Spleen (tissue), 7 donors: ENCODE measurements at regions not wholly inside any gene's neighbourhood (a gene's known extent, or its start where the extent isn't known, plus 50 kb on each side); places are given as distances from the start of the nearest gene placed in this dataset.

Source experiments
- CTCF ChIP-seq, 11 experiments: fragments of 200-600 bp in 7 of 11; fragments of 450-650 bp in 4 of 11; sonication (generic) in 4 of 11; IDR thresholded peaks in 8 of 11; conservative IDR thresholded peaks in 3 of 11; 1 replicate in 7 of 11; 2 replicates in 4 of 11; pipeline versions ENCODE4 v1.4.0 to v1.8.0; 2016 to 2021; ENCODE audit warnings: antibody characterized with exemption in 11 of 11, inconsistent platforms in 4 of 11, mild to moderate bottlenecking in 1 of 11
- POLR2A ChIP-seq, 3 donors: fragments of 450-650 bp; IDR thresholded peaks; one replicate each; pipeline ENCODE4 v1.5.1; 2017; ENCODE audit warnings: antibody characterized with exemption in 3 of 3, mild to moderate bottlenecking in 1 of 3
- POLR2AphosphoS5 ChIP-seq, 3 donors: sonication (generic); formaldehyde crosslinking; IDR thresholded peaks; one replicate each; pipeline ENCODE4 v1.5.1; 2017; ENCODE audit warnings: antibody characterized with exemption in 3 of 3
- donor health status: DM: no; HTN: no; CAD: no; lungs with moderate emphysema.
- donor health status: DM: no; HTN: no; CAD: no.
- donor health status: DM: no; HTN: no; CAD: no.

DNA sequence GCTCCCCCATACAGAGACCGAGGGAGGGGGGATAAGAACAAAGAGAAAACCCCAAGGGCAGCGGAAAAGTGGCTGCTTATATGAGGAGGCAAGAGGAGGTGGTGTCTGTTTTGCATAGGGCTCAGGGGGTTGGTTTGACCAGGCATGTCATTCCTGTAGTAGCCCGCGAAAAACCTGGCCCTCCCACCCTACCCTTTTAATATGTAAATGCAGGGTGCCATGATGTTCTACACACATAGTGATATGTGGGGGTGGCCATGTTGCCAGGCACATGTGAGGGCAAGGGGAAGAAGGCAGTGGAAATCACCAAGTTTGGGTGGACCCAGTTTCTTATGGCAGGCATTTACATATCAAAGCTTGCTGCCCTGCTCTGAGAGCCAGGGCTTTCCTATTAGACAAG is 203.5 kb upstream of the UBL3 start:
- TF ChIP-seq CTCF (IDR thresholded peaks at IDR 0.05 in 8 of 11, conservative IDR thresholded peaks at IDR 0.05 in 3 of 11) = no peak
- TF ChIP-seq POLR2A (IDR thresholded peaks at IDR 0.05) = no peak
- no peak for TF ChIP-seq POLR2AphosphoS5 (IDR thresholded peaks at IDR 0.05)
